Ammon's horn (tissue), 1 donor: ENCODE measurements at regions not wholly inside any gene's neighbourhood (a gene's known extent, or its start where the extent isn't known, plus 50 kb on each side); places are given as distances from the start of the nearest gene placed in this dataset.

Source experiments
- DNase-seq: peaks from one replicate; pipeline ENCODE4 v3.0.0-alpha.2; 2016; ENCODE audit warnings: low spot score

GRCh38 chr6:9942131-9942530 is 472.7 kb downstream of the TFAP2A start:
- DNase-seq, result no peak

- DNase-seq, result no peak
Measured at GRCh38 chr6:9938801-9939200, 476.1 kb downstream of the TFAP2A start.

GRCh38 chr6:9937031-9937763 is 477.7 kb downstream of the TFAP2A start:
- no peak for DNase-seq

GRCh38 chr6:9936551-9936950 is 478.3 kb downstream of the TFAP2A start:
- DNase-seq, result no peak

DNA sequence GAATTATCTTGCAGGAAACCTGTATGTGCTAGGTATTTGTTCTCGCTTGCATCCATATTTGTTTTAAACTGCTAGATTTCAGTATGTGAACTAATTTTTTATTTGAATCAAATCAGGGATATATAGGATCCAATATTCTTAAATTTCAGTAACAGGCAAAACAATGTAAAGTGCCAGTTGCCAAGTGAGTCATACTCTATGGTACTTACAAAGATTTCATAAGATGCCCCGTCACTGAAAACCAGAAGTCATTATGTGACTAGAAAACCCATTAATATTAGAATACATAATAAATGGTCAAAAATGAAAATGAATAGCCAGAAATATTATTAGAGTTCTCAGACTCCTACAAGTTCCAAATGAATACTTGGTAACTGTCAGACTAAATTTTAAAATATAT is 481.2 kb downstream of the TFAP2A start:
- DNase-seq, result no peak

DNA sequence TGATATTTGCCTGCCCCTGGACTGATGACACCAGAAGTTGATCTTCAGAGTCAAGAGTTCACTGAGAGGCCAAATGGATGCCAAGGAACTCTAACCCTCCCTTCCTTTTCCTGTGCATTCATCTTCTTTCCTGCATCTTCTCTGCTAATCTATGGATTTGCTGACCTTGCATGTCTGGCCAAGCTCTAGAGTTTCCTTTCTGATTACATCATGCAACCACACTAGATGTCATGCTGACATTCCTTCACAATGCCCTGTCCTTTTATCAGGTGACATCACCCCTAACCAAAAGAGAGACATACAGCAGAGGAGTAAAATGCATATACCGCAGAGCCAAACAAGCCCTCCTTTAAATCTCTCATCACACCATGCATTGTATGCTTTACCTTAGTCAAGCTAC is 487.6 kb downstream of the TFAP2A start:
- DNase-seq, result no peak

- no peak for DNase-seq
Measured at GRCh38 chr6:9924971-9925370, 489.9 kb downstream of the TFAP2A start.

- DNase-seq, result no peak
Measured at GRCh38 chr6:9921366-9921765, 493.5 kb downstream of the TFAP2A start.

DNA sequence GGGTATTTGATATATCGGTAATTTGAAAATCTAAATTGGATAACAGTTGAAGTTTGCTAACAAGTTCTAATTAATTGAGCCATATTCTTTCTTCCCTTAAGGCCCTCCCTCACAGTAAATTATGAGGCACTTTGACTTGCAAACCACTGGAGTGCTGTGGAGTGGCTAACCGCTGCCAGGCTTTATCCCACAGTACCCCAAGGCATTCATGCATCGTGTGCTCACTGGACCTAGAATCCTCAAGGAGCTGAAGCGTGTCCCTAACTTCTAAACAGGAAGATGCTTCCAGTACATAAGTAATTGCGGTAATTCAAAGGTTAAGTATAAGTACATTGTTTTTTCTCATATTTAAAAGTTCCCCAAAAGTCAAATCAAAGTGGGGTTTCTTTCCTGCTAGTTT is 499.9 kb downstream of the TFAP2A start:
- no peak for DNase-seq

DNA sequence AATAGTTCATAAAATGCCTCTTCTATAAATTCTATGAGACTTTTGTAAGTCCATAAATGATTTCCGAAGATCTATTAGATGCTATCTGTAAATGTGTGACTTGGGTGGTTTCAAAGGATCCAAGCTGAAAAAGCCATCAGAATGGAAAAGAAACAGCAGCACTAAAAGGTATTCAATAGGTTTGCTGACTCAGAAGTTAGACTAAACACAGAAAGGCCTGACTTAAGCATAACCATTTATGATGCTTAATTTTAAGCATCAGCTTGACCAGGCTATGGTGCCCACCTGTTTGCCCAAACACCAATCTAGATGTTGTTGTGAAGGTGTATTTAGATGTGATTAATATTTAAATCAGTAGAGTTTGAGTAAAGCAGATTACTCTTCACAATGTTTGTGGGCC is 513.5 kb downstream of the TFAP2A start:
- DNase-seq, result no peak

- DNase-seq, result no peak
Measured at GRCh38 chr6:9896806-9897205, 518.1 kb downstream of the TFAP2A start.

DNA sequence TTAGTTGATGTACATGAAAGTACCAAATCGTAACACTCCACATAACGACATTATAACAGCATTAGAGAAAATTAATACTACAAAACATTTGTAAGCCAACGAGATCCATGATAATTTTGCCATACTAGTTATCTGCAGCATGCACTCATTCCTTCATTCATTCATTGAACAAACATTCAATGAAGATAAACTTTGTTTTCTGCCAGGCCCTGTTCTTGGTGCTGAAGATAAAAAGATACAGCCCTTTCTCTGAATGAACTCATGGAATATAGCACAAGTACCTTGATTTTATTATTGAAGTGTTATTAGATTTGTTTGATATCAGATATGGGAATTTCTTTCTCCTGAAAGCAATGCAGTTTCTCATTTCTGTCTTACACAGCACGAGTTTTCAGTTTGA is 524.0 kb downstream of the TFAP2A start:
- no peak for DNase-seq

DNA sequence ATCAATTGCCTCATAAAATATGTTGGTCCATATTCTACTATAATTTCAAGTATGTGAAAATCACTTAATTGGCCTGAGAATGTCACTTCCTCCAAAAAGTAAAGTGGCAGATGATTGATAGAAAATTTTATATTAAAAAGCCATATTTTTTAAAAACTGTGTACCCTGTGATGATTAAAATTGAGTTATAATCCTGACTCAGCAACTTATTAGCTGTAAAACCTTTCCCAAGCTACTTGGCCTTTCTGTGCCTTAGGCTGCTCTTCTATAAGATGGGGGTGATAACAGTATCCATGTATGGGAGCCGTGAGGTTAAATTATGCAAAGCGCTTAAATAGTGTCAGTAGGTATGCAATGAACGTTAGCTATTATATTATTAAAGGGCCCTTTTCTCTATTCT is 524.4 kb downstream of the TFAP2A start:
- DNase-seq, result no peak

GRCh38 chr6:9878535-9878934 is 536.3 kb downstream of the TFAP2A start:
- no peak for DNase-seq

- no peak for DNase-seq
Measured at GRCh38 chr6:9875605-9876353, 539.1 kb downstream of the TFAP2A start.

DNA sequence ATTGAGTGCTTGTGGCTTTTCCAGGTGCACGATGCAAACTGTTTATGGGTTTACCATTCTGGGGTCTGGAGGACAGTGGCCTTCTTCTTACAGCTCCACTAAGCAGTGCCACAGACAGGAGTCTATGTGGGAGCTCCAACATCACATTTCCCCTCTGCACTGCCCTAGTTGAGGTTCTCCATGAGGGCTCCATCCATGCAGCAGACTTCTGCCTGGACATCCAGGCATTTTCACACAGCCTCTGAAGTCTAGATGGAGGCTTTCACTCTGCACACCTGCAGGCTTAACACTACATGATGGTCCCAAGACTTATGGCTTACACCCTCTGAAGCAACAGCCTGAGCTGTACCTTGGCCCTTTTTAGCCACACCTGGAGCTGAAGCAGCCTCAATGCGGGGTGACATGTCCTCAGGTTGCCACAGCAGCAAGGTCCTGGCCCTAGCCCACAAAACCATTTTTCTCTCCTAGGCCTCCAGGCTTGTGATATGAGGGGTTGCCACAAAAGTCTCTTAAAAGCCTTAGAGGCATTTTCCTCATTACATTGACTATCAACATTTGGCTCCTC is 552.2 kb downstream of the TFAP2A start:
- no peak for DNase-seq

- DNase-seq, result no peak
Measured at GRCh38 chr6:9851541-9852380, 563.1 kb downstream of the TFAP2A start.

GRCh38 chr6:9851006-9851405 is 563.9 kb downstream of the TFAP2A start:
- DNase-seq, result no peak

- DNase-seq, result no peak
Measured at GRCh38 chr6:9848094-9848493, 566.8 kb downstream of the TFAP2A start.

GRCh38 chr6:9841886-9842725 is 572.8 kb downstream of the TFAP2A start:
- no peak for DNase-seq

GRCh38 chr6:9834233-9834632 is 580.6 kb downstream of the TFAP2A start:
- no peak for DNase-seq

DNA sequence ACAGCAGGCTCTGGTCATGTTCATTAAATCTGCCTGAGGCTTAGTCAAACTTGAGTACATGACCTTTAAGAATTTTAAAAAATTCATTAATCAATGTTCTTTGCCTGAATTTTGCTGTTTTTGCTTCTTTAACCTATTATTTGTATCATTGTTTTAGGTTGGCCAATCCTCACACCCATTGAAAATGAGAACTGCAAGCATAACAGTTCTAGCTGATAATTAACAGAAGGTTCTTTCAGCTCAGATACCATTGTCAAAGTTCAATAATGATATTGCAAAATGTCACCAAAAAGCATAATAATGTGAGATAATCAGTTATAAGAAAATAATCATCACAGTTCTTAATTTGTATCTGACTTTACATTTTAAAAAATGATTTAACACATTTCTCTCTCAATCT is 583.1 kb downstream of the TFAP2A start:
- no peak for DNase-seq
